ENCODE measurements at regions not wholly inside any gene's neighbourhood (a gene's known extent, or its start where the extent isn't known, plus 50 kb on each side); places are given as distances from the start of the nearest gene placed in this dataset.
A peak's percentile ranks its signal among the peaks of the same experiment; 100 is the strongest.
"Not testable (repeated sequence)": the region's sequence is repeated elsewhere in the genome, so short reads cannot be mapped to it uniquely, and the experiment has no call there.

GRCh38 chr11:86172894-86173293, 71.7 kb upstream of the EED start (continued):
- TF ChIP-seq REST (IDR thresholded peaks at IDR 0.05; ENCODE audit: low read depth, low read length) (no peak), YY1 (IDR thresholded peaks at IDR 0.05; ENCODE audit: low read depth) (peak; percentile 62; the same call in 1 of the 2 replicates), TCF12 (IDR thresholded peaks at IDR 0.05) (peak; percentile 83)

DNA sequence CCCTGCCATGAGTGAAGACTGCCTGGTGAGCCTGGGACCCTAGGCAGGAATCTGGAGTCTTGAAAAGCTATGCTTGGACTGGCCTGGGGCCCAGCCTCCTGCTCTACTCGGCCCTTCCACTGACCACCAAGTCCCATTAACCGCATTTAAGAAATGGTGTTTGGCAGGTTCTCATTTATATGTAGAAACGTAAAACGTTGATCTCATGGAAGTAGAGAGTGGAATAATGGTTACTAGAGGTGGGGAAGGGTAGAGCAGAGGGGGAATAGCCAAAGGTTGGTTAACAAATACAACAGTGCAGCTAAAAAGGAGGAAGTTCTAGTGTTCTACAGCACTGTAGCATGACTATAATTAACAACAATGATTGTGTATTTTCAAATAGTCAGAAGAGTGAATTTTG, 72.9 kb upstream of the EED start:
- Histone ChIP-seq H3K9me2 (no peaks in the 10 kb centered on the region), H3K36me3 (replicated peaks in 1 of 2; ENCODE audit: control insufficient read depth in 1 of 2, insufficient read depth in 2 of 2, low read length in 1 of 2) (no peaks in the 10 kb centered on the region), H2AFZ (ENCODE audit: low read depth) (no peak overlapping the region), H3K27ac (ENCODE audit: low read depth in 2 of 2, low read length in 1 of 2) (no peak overlapping the region), H4K20me1 (ENCODE audit: insufficient read depth) (no peaks in the 10 kb centered on the region), H3F3A (replicated peaks; ENCODE audit: insufficient read depth) (peaks cover 33% of the 10 kb centered on the region), H3K9me3 (no peaks in the 10 kb centered on the region), H3K79me2 (ENCODE audit: insufficient read depth) (no peaks in the 10 kb centered on the region), H3K4me3 (ENCODE audit: low read depth in 2 of 2, low read length in 1 of 2) (no peak overlapping the region), H3K4me1 (ENCODE audit: control insufficient read depth in 1 of 2, insufficient read depth in 2 of 2, low read depth in 1 of 2, low read length in 1 of 2) (peaks cover 18 to 20% of the 10 kb centered on the region in 2 experiments; a peak in 3 of 4 replicates), H3K27me3 (ENCODE audit: insufficient read depth) (no peaks in the 10 kb centered on the region), H3K9ac (no peak overlapping the region), H3K4me2 (no peak overlapping the region)
- ChIA-PET CTCF (interaction anchor here (1.0 to 2.1 kb wide), 2 partner anchors 22 to 46 kb away, joined by 3 to 4 read pairs; no protein-coding TSS in a partner anchor), POLR2A (no interaction called here)
- TF ChIP-seq USF1 (IDR thresholded peaks at IDR 0.05; ENCODE audit: borderline replicate concordance, low read depth) (no peak), EP300 (IDR thresholded peaks at IDR 0.05; ENCODE audit: borderline replicate concordance in 1 of 2, low read depth in 1 of 2, low read length in 1 of 2) (no peak), JUND (IDR thresholded peaks at IDR 0.05) (no peak), TCF12 (IDR thresholded peaks at IDR 0.05) (no peak), RAD21 (IDR thresholded peaks at IDR 0.05; ENCODE audit: low read length) (no peak)
- 94% methylated on average over 4 of the region's 4 CpGs for WGBS (ENCODE audit: low lambda C conversion rate)
- DNase-seq: no peak

GRCh38 chr11:86167499-86168164, 76.9 kb upstream of the EED start:
- H3K79me2 ChIP-seq (ENCODE audit: insufficient read depth): no peaks in the 10 kb centered on the region
- H4K20me1 ChIP-seq (ENCODE audit: insufficient read depth): no peaks in the 10 kb centered on the region
- peaks cover 5 to 11% of the 10 kb centered on the region in 2 experiments; a peak in 3 of 4 replicates for H3K4me1 ChIP-seq (ENCODE audit: control insufficient read depth in 1 of 2, insufficient read depth in 2 of 2, low read depth in 1 of 2, low read length in 1 of 2)
- peaks cover 16% of the 10 kb centered on the region for H3F3A ChIP-seq (replicated peaks; ENCODE audit: insufficient read depth)
- WGBS (ENCODE audit: low lambda C conversion rate): 85% methylated on average over 4 of the region's 4 CpGs
- H3K9me2 ChIP-seq: no peaks in the 10 kb centered on the region
- no peaks in the 10 kb centered on the region for H3K9me3 ChIP-seq
- no peaks in the 10 kb centered on the region for H3K36me3 ChIP-seq (replicated peaks in 1 of 2; ENCODE audit: control insufficient read depth in 1 of 2, insufficient read depth in 2 of 2, low read length in 1 of 2)
- H3K4me3 ChIP-seq (ENCODE audit: low read depth in 2 of 2, low read length in 1 of 2): no peak overlapping the region
- no peak overlapping the region for H3K4me2 ChIP-seq
- TF ChIP-seq FOXJ3 (CRISPR knock-in tag; IDR thresholded peaks at IDR 0.05): no peak
- 0 out of 4 replicates have a peak, but pooled peaks of 1 of the 2 experiments have one; percentile 25 for TF ChIP-seq EP300 (IDR thresholded peaks at IDR 0.05; ENCODE audit: borderline replicate concordance in 1 of 2, low read depth in 1 of 2, low read length in 1 of 2)
- TF ChIP-seq NFIC (IDR thresholded peaks at IDR 0.05; ENCODE audit: borderline replicate concordance): peak; percentile 80
- TF ChIP-seq, protein P1, sequence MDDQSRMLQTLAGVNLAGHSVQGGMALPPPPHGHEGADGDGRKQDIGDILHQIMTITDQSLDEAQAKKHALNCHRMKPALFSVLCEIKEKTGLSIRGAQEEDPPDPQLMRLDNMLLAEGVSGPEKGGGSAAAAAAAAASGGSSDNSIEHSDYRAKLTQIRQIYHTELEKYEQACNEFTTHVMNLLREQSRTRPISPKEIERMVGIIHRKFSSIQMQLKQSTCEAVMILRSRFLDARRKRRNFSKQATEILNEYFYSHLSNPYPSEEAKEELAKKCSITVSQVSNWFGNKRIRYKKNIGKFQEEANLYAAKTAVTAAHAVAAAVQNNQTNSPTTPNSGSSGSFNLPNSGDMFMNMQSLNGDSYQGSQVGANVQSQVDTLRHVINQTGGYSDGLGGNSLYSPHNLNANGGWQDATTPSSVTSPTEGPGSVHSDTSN (IDR thresholded peaks at IDR 0.05): peak; percentile 36; the same call in 1 of the 2 replicates
- TF ChIP-seq TCF12 (IDR thresholded peaks at IDR 0.05): peak; percentile 36; the same call in 1 of the 2 replicates
- no peaks in the 10 kb centered on the region for H3K27me3 ChIP-seq (ENCODE audit: insufficient read depth)
- H3K9ac ChIP-seq: no peak overlapping the region
- H3K27ac ChIP-seq (ENCODE audit: low read depth in 2 of 2, low read length in 1 of 2): peak overlapping the region in 1 of 2 experiments; percentile 31; a peak in 1 of 4 replicates
- ChIA-PET POLR2A (no interaction called here), CTCF (interaction anchor here (0.6 to 0.9 kb wide), 3 partner anchors 26 to 72 kb away, joined by 3 read pairs; no protein-coding TSS in a partner anchor)
- H2AFZ ChIP-seq (ENCODE audit: low read depth): no peak overlapping the region
- no peak for DNase-seq

DNA sequence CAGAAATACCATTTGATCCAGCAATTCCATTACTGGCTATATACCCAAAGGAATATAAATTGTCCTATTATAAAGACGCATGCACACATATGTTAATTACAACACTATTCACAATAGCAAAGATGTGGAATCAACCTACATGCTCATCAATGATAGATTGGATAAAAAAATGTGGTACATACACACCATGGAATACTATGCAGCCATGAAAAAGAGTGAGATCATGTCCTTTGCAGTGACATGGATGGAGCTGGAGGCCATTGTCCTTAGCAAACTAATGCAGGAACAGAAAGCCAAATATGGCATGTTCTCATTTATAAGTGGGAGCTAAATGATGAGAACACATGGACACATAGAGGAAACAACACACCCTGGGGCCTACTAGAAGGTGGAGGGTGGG, 78.3 kb upstream of the EED start:
- H3K4me2 ChIP-seq; H2AFZ ChIP-seq (ENCODE audit: low read depth); H3K79me2 ChIP-seq (ENCODE audit: insufficient read depth); H3K36me3 ChIP-seq (replicated peaks in 1 of 2; ENCODE audit: control insufficient read depth in 1 of 2, insufficient read depth in 2 of 2, low read length in 1 of 2); H3K9me3 ChIP-seq; H4K20me1 ChIP-seq (ENCODE audit: insufficient read depth); POLR2A ChIA-PET; H3K27me3 ChIP-seq (ENCODE audit: insufficient read depth); DNase-seq; H3K9ac ChIP-seq; H3K9me2 ChIP-seq; H3K4me3 ChIP-seq (ENCODE audit: low read depth in 2 of 2, low read length in 1 of 2); H3K27ac ChIP-seq (ENCODE audit: low read depth in 2 of 2, low read length in 1 of 2): not testable (repeated sequence)
- Histone ChIP-seq H3K4me1 (ENCODE audit: control insufficient read depth in 1 of 2, insufficient read depth in 2 of 2, low read depth in 1 of 2, low read length in 1 of 2) (peaks cover 12 to 23% of the 10 kb centered on the region in 2 experiments), H3F3A (replicated peaks; ENCODE audit: insufficient read depth) (peaks cover 21% of the 10 kb centered on the region)
- 100% methylated on average over 1 of the region's 1 CpG for WGBS (ENCODE audit: low lambda C conversion rate)
- CTCF ChIA-PET: interaction anchor here (1.0 kb wide), 1 partner anchor 27 kb away, joined by 3 read pairs; no protein-coding TSS in a partner anchor

Data from SK-N-SH (cell line).